ENCODE measurements at regions not wholly inside any gene's neighbourhood (a gene's known extent, or its start where the extent isn't known, plus 50 kb on each side); places are given as distances from the start of the nearest gene placed in this dataset.
A peak's percentile ranks its signal among the peaks of the same experiment; 100 is the strongest.

DNA sequence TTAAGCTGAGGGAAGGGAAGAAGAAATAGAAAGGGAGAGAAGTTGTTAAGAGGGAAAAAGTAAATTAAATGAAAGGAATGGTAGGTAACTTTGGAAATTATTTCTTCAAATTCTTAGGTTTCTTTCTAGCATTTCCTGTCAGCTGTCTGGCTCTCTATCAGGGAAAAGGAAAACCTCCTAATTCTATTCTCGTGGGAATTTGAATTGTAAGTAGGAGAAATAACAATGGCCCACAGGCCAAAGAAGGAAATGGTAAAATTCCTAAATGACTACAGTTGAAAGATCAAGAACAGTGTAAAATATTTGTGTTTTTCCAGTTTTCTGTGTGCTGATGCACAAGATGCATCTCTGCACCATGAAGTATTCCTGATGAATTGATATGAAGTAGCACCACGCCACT is 173.0 kb downstream of the IBTK start:
- no CpG with 5 or more reads among the region's 2 CpGs for WGBS (ENCODE audit: extremely low coverage, insufficient read length, low lambda C conversion rate)

More for the DNA sequence above, 173.0 kb downstream of the IBTK start:
- no peak overlapping the region for H3K4me2 ChIP-seq (ENCODE audit: insufficient read depth, insufficient read length, low read length)
- no peaks in the 10 kb centered on the region for H3K23me2 ChIP-seq (ENCODE audit: insufficient read length, low read depth, low read length, poor library complexity, severe bottlenecking)
- DNase-seq: no peak
- no peaks in the 10 kb centered on the region for H3K27me3 ChIP-seq (ENCODE audit: insufficient read depth, low read length)
- H3K4me3 Mint-ChIP-seq: no peak overlapping the region
- no peak overlapping the region for H4K5ac ChIP-seq (ENCODE audit: insufficient read length, low read depth, low read length)
- no peak overlapping the region for H3K9ac ChIP-seq (ENCODE audit: extremely low read depth, insufficient read length, low read length)
- no peak overlapping the region for H4K8ac ChIP-seq (replicated peaks; ENCODE audit: insufficient read length, low read depth, low read length)
- H3K14ac ChIP-seq (ENCODE audit: insufficient read depth, low read length): no peak overlapping the region
- H3T11ph ChIP-seq (ENCODE audit: low read length): no peak overlapping the region
- no peak overlapping the region for H2BK120ac ChIP-seq (ENCODE audit: low read depth, low read length, poor library complexity, severe bottlenecking)
- no peak overlapping the region for H3K23ac ChIP-seq (ENCODE audit: insufficient read length, low read depth, low read length)
- peak overlapping the region in 2 of 3 experiments; percentile 55 to 86; a peak in 2 of 7 replicates for H3K27ac Mint-ChIP-seq
- no peak overlapping the region for H2BK15ac ChIP-seq (ENCODE audit: low read depth, low read length)
- H3K9me3 ChIP-seq (ENCODE audit: control insufficient read depth, low read depth, low read length): no peaks in the 10 kb centered on the region
- H2BK12ac ChIP-seq (ENCODE audit: insufficient read length, low read depth, low read length): no peak overlapping the region
- TF ChIP-seq, protein P1, sequence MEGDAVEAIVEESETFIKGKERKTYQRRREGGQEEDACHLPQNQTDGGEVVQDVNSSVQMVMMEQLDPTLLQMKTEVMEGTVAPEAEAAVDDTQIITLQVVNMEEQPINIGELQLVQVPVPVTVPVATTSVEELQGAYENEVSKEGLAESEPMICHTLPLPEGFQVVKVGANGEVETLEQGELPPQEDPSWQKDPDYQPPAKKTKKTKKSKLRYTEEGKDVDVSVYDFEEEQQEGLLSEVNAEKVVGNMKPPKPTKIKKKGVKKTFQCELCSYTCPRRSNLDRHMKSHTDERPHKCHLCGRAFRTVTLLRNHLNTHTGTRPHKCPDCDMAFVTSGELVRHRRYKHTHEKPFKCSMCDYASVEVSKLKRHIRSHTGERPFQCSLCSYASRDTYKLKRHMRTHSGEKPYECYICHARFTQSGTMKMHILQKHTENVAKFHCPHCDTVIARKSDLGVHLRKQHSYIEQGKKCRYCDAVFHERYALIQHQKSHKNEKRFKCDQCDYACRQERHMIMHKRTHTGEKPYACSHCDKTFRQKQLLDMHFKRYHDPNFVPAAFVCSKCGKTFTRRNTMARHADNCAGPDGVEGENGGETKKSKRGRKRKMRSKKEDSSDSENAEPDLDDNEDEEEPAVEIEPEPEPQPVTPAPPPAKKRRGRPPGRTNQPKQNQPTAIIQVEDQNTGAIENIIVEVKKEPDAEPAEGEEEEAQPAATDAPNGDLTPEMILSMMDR (conservative IDR thresholded peaks at IDR 0.05): no peak
- H3K18ac ChIP-seq (ENCODE audit: insufficient read length, low read depth, low read length): no peak overlapping the region
- H2AFZ ChIP-seq (ENCODE audit: low read length): no peak overlapping the region
- no peak overlapping the region for H4K91ac ChIP-seq (ENCODE audit: insufficient read length, low read depth, low read length)
- no peaks in the 10 kb centered on the region for H3K79me2 ChIP-seq (ENCODE audit: insufficient read depth, low read length)
- no peak overlapping the region for H3K27ac ChIP-seq (ENCODE audit: insufficient read length, low read depth, low read length)
- H3K4me1 ChIP-seq (ENCODE audit: insufficient read depth, low read length): peaks cover 3% of the 10 kb centered on the region
- H3K36me3 Mint-ChIP-seq (ENCODE audit: insufficient read depth in 1 of 3, low read depth in 3 of 3): no peaks in the 10 kb centered on the region
- no peak overlapping the region for H3K56ac ChIP-seq (ENCODE audit: insufficient read length, low read depth, low read length)
- no peaks in the 10 kb centered on the region; a peak in 1 of 5 replicates for H3K9me3 Mint-ChIP-seq
- H2AK5ac ChIP-seq (ENCODE audit: insufficient read length, low read length): no peak overlapping the region
- H3K4me1 Mint-ChIP-seq: peaks cover 7 to 11% of the 10 kb centered on the region in 2 experiments
- no peaks in the 10 kb centered on the region for H3K79me1 ChIP-seq (ENCODE audit: insufficient read depth, low read depth, low read length, poor library complexity, severe bottlenecking)
- no peak overlapping the region for H2BK20ac ChIP-seq (ENCODE audit: low read depth, low read length, poor library complexity, severe bottlenecking)
- no peak overlapping the region for H3K4ac ChIP-seq (ENCODE audit: low read depth, low read length)
- no peak overlapping the region for H2BK5ac ChIP-seq (ENCODE audit: insufficient read length, low read length)
- H4K20me1 ChIP-seq (ENCODE audit: control insufficient read depth, insufficient read depth, insufficient read length): no peaks in the 10 kb centered on the region
- H3K27me3 Mint-ChIP-seq (ENCODE audit: low read depth): no peaks in the 10 kb centered on the region

Measured in H9 (cell line).